NCI-H2196 (cell line): ENCODE measurements at regions not wholly inside any gene's neighbourhood (a gene's known extent, or its start where the extent isn't known, plus 50 kb on each side); places are given as distances from the start of the nearest gene placed in this dataset.
A peak's percentile ranks its signal among the peaks of the same experiment; 100 is the strongest.

Experiments used
- DNase-seq: peaks from one replicate; lab custom pipeline; 2025; ENCODE audit not compliant: unreplicated experiment; lab: John Stamatoyannopoulos, UW

GRCh38 chr15:46766021-46766420, 951.3 kb upstream of the SEMA6D start:
- no peak for DNase-seq

- DNase-seq: no peak
Measured at GRCh38 chr15:46768287-46768686, 949.0 kb upstream of the SEMA6D start.

GRCh38 chr15:46773016-46773415, 944.3 kb upstream of the SEMA6D start:
- no peak for DNase-seq

GRCh38 chr15:46778876-46779275, 938.4 kb upstream of the SEMA6D start:
- DNase-seq: no peak

- no peak for DNase-seq
Measured at GRCh38 chr15:46786590-46787285, 930.6 kb upstream of the SEMA6D start.

GRCh38 chr15:46795685-46796084, 921.6 kb upstream of the SEMA6D start:
- DNase-seq: no peak

GRCh38 chr15:46808834-46809233, 908.5 kb upstream of the SEMA6D start:
- no peak for DNase-seq

GRCh38 chr15:46815240-46815639, 902.1 kb upstream of the SEMA6D start:
- no peak for DNase-seq

GRCh38 chr15:46815765-46816164, 901.5 kb upstream of the SEMA6D start:
- peak; percentile 5 for DNase-seq

- DNase-seq: no peak
Measured at GRCh38 chr15:46848704-46849103, 868.6 kb upstream of the SEMA6D start.

- DNase-seq: no peak
Measured at GRCh38 chr15:46853600-46853999, 863.7 kb upstream of the SEMA6D start.

GRCh38 chr15:46854564-46854963, 862.7 kb upstream of the SEMA6D start:
- no peak for DNase-seq

GRCh38 chr15:46855388-46855787, 861.9 kb upstream of the SEMA6D start:
- no peak for DNase-seq

GRCh38 chr15:46856839-46857502, 860.3 kb upstream of the SEMA6D start:
- DNase-seq: no peak

GRCh38 chr15:46858150-46858549, 859.2 kb upstream of the SEMA6D start:
- no peak for DNase-seq

GRCh38 chr15:46861796-46862195, 855.5 kb upstream of the SEMA6D start:
- no peak for DNase-seq

GRCh38 chr15:46865155-46865554, 852.1 kb upstream of the SEMA6D start:
- DNase-seq: no peak

- no peak for DNase-seq
Measured at GRCh38 chr15:46872286-46872980, 844.9 kb upstream of the SEMA6D start.

GRCh38 chr15:46872981-46873330, 844.3 kb upstream of the SEMA6D start:
- DNase-seq: no peak

GRCh38 chr15:46879032-46879770, 838.1 kb upstream of the SEMA6D start:
- DNase-seq: no peak

GRCh38 chr15:46880791-46881190, 836.5 kb upstream of the SEMA6D start:
- DNase-seq: no peak
